ENCODE measurements at regions not wholly inside any gene's neighbourhood (a gene's known extent, or its start where the extent isn't known, plus 50 kb on each side); places are given as distances from the start of the nearest gene placed in this dataset.
A peak's percentile ranks its signal among the peaks of the same experiment; 100 is the strongest.

DNA sequence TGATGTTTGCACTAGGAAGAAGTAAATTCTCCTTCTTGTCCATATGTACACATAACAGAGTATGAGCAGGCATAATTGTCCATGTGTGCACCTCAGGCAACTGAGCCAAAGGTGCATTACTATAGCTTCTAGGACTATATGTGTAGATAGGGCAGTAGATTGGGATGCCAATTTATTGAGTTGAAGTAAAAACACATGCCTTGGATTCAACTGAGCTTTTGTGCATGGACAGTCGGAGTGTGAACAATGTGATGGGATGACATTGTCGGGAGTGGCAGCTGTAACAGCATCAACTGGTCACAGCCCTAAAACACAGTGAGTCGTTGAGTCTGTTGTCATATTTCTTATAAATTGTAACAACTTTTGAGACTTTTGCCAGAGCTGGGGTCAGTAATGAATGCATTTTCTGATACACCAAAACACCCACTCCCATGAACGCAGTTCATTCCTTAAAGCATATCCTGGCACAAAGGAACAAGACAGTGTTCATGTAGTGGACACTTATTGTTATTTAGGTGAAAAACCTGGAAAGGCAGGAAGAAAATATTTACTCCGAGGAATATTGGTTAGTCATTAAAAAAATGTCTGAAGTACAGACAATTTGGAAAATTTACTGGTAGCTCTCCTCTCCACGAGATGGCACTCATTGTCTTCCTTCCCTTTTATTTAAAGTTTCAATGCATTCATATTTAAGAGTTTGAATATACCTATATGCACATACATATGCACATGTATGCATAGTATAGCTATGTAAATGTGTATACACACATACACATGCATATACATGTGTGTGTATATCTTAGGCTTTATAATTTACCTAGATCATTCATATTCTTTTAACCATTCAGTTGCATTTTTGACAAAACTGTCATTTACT lies 302.0 kb upstream of the STXBP5 start:
- TF ChIP-seq, protein P1, sequence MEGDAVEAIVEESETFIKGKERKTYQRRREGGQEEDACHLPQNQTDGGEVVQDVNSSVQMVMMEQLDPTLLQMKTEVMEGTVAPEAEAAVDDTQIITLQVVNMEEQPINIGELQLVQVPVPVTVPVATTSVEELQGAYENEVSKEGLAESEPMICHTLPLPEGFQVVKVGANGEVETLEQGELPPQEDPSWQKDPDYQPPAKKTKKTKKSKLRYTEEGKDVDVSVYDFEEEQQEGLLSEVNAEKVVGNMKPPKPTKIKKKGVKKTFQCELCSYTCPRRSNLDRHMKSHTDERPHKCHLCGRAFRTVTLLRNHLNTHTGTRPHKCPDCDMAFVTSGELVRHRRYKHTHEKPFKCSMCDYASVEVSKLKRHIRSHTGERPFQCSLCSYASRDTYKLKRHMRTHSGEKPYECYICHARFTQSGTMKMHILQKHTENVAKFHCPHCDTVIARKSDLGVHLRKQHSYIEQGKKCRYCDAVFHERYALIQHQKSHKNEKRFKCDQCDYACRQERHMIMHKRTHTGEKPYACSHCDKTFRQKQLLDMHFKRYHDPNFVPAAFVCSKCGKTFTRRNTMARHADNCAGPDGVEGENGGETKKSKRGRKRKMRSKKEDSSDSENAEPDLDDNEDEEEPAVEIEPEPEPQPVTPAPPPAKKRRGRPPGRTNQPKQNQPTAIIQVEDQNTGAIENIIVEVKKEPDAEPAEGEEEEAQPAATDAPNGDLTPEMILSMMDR (conservative IDR thresholded peaks at IDR 0.05) = peak; percentile 80
- H3K27ac ChIP-seq = no peak overlapping the region; the same call in 1 of the 2 replicates

DNA sequence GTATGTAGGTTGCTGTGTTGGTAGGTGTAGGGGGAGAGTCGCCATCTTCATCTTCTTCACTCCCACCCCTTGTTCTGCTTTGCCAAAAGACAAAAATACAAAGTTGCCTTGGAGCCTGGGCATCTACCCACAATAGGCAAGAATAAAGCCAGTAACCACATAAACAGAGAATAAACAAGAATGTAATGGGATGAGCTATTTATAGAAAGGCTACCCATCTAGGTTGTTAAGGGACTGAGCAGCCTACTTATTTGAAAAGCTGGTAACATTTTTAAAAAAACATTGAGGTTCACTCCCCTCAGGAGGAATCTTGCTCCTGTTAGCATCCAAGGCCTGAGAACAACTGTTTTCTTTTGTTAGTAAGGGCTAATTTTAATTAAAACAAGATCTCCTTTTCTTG lies 301.4 kb upstream of the STXBP5 start:
- no peak overlapping the region; the same call in 1 of the 2 replicates for H3K27ac ChIP-seq
- TF ChIP-seq, protein P1 (conservative IDR thresholded peaks at IDR 0.05) = no peak

DNA sequence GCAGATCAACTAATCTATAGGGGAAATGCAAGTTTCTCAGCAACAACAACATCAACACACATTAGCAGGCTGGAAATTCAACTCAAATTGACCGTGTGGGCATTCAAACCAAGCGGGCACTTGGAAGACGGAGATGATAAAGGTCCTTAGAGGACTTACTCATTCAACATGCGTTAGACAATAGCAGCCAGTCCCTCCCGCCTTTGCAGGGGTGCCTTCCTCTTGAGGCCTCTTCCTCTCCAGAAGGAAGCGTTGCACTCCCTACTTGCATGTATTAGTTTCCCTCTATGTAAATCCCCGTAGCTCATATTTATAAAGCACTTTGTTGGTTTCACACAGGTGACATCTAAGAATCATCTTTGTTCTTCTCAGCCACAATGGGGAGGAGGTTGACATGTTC lies 300.8 kb upstream of the STXBP5 start:
- peak overlapping the region; percentile 75; the same call in 1 of the 2 replicates for H3K27ac ChIP-seq
- TF ChIP-seq, protein P1 (conservative IDR thresholded peaks at IDR 0.05) = no peak

DNA sequence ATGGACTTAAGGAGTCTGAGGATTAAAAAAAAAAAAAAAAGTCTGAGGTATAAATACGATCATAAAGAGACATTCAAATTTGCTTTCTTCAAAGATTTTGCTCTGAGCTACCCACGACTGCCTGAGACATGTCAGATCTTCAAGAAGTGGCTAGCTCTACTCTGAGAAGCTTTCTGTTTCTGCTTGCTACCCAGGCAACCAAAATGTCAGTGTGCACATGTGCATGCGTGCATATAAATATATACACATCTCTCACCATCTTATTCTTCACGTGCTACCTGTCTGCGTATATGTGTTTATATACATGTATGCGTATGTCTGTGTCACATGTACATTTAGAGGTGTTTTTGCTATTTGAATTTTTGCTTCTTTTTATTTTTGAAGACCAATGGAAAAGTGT lies 299.6 kb upstream of the STXBP5 start:
- peak overlapping the region; percentile 75 for H3K27ac ChIP-seq
- TF ChIP-seq, protein P1 (conservative IDR thresholded peaks at IDR 0.05) = no peak

DNA sequence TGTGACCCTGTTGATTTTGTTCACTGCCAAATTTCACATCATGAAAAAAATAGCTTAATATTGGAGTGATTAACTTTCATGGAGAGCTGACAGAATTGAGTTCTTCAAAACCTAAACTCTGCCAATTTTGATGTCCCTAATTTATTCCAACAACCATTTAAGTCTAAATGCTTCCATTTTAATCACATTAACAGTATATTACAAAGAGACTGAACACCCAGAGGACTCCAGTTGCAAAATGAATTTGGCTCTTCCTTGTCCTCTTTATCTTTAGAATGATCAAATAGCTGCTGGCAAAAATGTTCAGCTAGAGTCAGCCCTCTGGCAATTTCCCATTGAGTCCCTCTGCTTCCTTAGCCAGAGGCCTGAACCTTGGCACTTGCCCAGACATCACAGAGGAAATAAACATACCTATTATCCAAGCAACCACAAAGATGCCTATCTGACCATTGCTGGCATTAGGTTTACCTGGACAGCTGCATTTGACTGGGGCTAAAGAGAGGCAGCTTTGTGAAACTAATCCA lies 299.0 kb upstream of the STXBP5 start:
- TF ChIP-seq, protein P1 (conservative IDR thresholded peaks at IDR 0.05) = no peak
- peak overlapping the region; percentile 75 for H3K27ac ChIP-seq

DNA sequence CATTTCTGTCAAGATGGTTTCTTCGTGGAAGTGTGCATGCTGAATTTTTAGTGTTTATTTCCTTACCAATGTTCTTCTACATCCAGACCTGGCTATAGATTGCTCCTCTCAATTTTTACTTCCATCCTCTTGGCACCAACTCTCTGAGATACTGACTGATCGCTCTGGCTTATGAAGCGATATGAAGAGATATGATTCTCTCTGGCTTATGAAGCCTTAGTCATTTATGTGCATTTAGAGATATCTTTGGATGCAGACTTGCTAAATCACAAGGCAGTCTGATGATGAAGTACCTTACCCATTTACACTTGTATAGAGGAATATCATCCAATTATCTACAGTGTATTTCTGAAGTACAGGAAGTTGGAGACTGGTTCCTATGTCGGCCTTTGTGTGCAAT lies 295.4 kb upstream of the STXBP5 start:
- TF ChIP-seq, protein P1 (conservative IDR thresholded peaks at IDR 0.05) = no peak
- no peak overlapping the region for H3K27ac ChIP-seq

DNA sequence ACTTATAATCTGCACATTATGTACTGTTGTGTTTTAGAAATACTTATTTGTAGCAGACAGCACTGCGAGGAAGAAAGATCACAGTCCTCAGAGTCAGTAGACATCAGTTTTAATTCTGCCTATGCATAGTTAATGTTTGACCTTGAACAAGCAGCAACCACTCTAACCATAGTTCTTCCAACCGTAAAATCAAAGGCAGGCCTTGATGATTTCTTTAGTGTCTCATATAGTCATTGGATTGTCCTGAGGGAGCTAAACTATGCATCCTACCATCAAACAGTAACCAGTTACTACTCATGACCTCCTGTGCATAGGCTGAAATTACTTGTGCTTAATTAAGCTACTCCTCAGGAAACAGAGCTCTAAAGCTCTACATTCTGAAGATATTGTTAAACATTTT lies 294.8 kb upstream of the STXBP5 start:
- H3K27ac ChIP-seq = no peak overlapping the region
- TF ChIP-seq, protein P1 (conservative IDR thresholded peaks at IDR 0.05) = no peak

Data from VCaP (cell line).